ENCODE measurements at regions not wholly inside any gene's neighbourhood (a gene's known extent, or its start where the extent isn't known, plus 50 kb on each side); places are given as distances from the start of the nearest gene placed in this dataset.

GRCh38 chr14:71534506-71534905 lies 397.7 kb upstream of the RGS6 start:
- DNase-seq (ENCODE audit: low read depth in 2 of 2) = no peak

- no peak for DNase-seq (ENCODE audit: low read depth in 2 of 2)
These were observed 396.1 kb upstream of the RGS6 start for GRCh38 chr14:71536015-71536740.

- DNase-seq (ENCODE audit: low read depth in 2 of 2) = no peak
These were observed 395.1 kb upstream of the RGS6 start for GRCh38 chr14:71536927-71537772.

- no peak for DNase-seq (ENCODE audit: low read depth in 2 of 2)
These were observed 393.9 kb upstream of the RGS6 start for GRCh38 chr14:71538288-71538687.

- DNase-seq (ENCODE audit: low read depth in 2 of 2) = peak; percentile 17 to 77
These were observed 393.1 kb upstream of the RGS6 start for GRCh38 chr14:71538938-71539649.

- peak; percentile 27 to 52 for DNase-seq (ENCODE audit: low read depth in 2 of 2)
These were observed 392.5 kb upstream of the RGS6 start for GRCh38 chr14:71539650-71540285.

- peak; percentile 29 to 36 for DNase-seq (ENCODE audit: low read depth in 2 of 2)
These were observed 391.0 kb upstream of the RGS6 start for GRCh38 chr14:71541271-71541670.

GRCh38 chr14:71541973-71542690 lies 390.1 kb upstream of the RGS6 start:
- no peak for DNase-seq (ENCODE audit: low read depth in 2 of 2)

GRCh38 chr14:71549421-71550050 lies 382.7 kb upstream of the RGS6 start:
- DNase-seq (ENCODE audit: low read depth in 2 of 2) = no peak

- no peak for DNase-seq (ENCODE audit: low read depth in 2 of 2)
These were observed 381.9 kb upstream of the RGS6 start for GRCh38 chr14:71550367-71550766.

- peak in 1 of 2 donors; percentile 4 for DNase-seq (ENCODE audit: low read depth in 2 of 2)
These were observed 380.8 kb upstream of the RGS6 start for GRCh38 chr14:71551291-71551950.

GRCh38 chr14:71552809-71553208 lies 379.4 kb upstream of the RGS6 start:
- no peak for DNase-seq (ENCODE audit: low read depth in 2 of 2)

- DNase-seq (ENCODE audit: low read depth in 2 of 2) = no peak
These were observed 378.4 kb upstream of the RGS6 start for GRCh38 chr14:71553779-71554178.

- no peak for DNase-seq (ENCODE audit: low read depth in 2 of 2)
These were observed 377.9 kb upstream of the RGS6 start for GRCh38 chr14:71554323-71554722.

- no peak for DNase-seq (ENCODE audit: low read depth in 2 of 2)
These were observed 377.1 kb upstream of the RGS6 start for GRCh38 chr14:71554959-71555612.

- peak; percentile 75 to 81 for DNase-seq (ENCODE audit: low read depth in 2 of 2)
These were observed 376.3 kb upstream of the RGS6 start for GRCh38 chr14:71555654-71556559.

GRCh38 chr14:71556730-71557129 lies 375.5 kb upstream of the RGS6 start:
- no peak for DNase-seq (ENCODE audit: low read depth in 2 of 2)

- DNase-seq (ENCODE audit: low read depth in 2 of 2) = no peak
These were observed 374.9 kb upstream of the RGS6 start for GRCh38 chr14:71557351-71557750.
